ENCODE measurements at regions not wholly inside any gene's neighbourhood (a gene's known extent, or its start where the extent isn't known, plus 50 kb on each side); places are given as distances from the start of the nearest gene placed in this dataset.

DNA sequence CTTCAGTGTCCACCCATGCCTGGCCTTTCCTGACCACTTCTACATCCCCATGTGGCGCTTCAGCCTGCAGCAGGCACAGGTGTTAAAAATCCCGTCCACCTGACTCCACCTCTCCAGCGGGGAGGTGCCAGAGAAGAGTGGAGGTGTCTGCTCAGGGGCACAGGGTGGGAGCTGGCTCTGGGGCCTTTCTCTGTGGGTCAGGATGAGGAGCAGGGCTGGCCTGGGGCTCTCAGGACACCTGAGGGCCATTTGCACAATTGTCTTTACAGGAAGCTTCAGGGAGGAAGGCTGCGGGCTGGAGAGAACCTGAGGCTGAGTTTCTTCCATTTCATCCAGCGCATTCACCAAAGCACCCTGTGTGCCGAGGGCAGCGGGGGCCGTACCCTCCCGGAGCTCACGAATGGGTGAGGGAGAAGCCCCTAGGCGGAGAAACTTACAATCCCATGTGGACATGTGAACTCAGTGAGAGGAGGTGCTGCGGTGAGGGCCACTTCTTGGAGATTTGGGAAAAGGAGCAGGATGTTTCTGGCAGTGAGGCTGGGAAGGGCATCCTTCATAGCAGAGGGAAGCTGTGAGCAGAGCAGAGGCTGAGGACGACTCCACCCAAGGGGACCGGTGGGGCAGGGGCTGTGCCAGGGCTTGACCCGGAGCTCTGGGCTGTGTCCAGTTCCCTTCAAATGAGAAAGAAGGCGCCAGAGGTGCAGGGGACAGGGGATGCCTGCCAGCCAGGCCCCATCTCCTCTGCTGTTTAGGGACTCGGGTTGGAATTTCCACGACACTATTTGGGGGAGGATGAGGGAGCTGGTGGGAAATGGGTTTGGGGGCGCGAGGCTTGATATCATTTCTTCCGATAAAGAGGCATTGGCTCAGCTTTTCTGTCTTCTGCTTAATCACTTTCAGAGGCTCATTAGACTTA, 155.2 kb upstream of the MYCN start:
- Histone ChIP-seq H3K9me3 (no peaks in the 10 kb centered on the region), H3K27ac (no peak overlapping the region), H3K27me3 (peaks cover 32% of the 10 kb centered on the region), H3K36me3 (no peaks in the 10 kb centered on the region), H3K4me3 (no peak overlapping the region), H3K4me1 (no peaks in the 10 kb centered on the region)
- ATAC-seq: no peak
- 80 to 84% methylated on average over 4 to 9 of the region's 21 CpGs for WGBS, 2 donors (ENCODE audit: low coverage in 1 of 2)
- TF ChIP-seq EP300 (IDR thresholded peaks at IDR 0.05): no peak
- TF ChIP-seq, protein P1, sequence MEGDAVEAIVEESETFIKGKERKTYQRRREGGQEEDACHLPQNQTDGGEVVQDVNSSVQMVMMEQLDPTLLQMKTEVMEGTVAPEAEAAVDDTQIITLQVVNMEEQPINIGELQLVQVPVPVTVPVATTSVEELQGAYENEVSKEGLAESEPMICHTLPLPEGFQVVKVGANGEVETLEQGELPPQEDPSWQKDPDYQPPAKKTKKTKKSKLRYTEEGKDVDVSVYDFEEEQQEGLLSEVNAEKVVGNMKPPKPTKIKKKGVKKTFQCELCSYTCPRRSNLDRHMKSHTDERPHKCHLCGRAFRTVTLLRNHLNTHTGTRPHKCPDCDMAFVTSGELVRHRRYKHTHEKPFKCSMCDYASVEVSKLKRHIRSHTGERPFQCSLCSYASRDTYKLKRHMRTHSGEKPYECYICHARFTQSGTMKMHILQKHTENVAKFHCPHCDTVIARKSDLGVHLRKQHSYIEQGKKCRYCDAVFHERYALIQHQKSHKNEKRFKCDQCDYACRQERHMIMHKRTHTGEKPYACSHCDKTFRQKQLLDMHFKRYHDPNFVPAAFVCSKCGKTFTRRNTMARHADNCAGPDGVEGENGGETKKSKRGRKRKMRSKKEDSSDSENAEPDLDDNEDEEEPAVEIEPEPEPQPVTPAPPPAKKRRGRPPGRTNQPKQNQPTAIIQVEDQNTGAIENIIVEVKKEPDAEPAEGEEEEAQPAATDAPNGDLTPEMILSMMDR (IDR thresholded peaks at IDR 0.05): no peak
- no peak for TF ChIP-seq POLR2AphosphoS5 (IDR thresholded peaks at IDR 0.05)

DNA sequence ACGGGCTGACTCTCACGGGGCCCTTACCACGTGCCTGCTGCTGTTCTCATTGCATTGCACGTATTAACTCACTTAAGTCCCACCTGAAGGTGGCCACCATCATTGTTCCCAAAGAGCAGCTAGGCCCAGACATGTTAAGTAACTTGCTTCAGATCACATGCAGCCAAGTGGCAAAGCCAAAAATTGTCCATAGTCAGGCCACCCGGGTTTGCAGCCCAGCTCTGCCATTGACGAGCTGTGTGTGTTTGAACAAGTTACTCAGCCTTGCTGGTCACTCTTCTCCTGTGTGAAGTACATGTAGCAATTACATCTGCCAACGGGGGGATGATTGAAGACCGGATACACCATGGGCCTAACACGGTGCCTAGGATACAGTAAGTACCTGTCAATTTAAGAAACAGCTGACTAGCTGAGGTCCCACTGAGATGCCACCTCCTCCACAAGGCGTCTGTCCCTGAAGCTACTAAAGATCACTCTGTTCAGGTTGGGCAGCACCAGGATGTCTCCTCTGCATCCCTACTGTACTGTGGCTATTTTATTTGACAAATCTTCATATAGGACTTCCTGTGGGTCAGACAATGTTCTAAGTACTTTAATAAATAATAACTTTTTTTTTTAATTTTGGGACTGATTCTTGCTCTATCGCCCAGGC, 154.2 kb upstream of the MYCN start:
- no peaks in the 10 kb centered on the region for H3K4me1 ChIP-seq
- no peak overlapping the region for H3K4me3 ChIP-seq
- 91 to 99% methylated on average over 8 to 9 of the region's 11 CpGs for WGBS, 2 donors (ENCODE audit: low coverage in 1 of 2)
- H3K9me3 ChIP-seq: no peaks in the 10 kb centered on the region
- ATAC-seq: no peak
- no peak overlapping the region for H3K27ac ChIP-seq
- peaks cover 29% of the 10 kb centered on the region for H3K27me3 ChIP-seq
- no peaks in the 10 kb centered on the region for H3K36me3 ChIP-seq
- TF ChIP-seq POLR2A (IDR thresholded peaks at IDR 0.05) (no peak), POLR2AphosphoS5 (IDR thresholded peaks at IDR 0.05) (no peak), EP300 (IDR thresholded peaks at IDR 0.05) (no peak)
- TF ChIP-seq, protein P1 (IDR thresholded peaks at IDR 0.05): no peak

DNA sequence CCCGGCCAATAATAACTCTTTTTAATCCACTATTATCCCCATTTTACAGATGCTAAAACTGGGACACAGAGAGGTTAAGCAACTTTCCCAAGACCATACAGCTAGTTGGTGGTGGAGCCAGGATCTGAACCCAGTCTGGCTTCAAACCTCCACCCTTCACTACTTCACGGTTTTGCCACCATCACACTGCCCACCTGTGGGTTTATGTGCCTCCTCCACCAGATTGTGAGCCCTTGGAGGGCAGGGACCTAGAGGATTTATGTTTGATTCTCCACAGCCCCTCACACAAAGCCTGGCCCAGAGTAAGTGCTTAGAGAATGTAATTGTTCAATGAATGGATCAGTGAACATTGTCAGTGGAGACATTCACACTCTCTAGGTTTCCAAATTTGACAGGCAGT, 153.4 kb upstream of the MYCN start:
- ATAC-seq: no peak
- Histone ChIP-seq H3K36me3 (no peaks in the 10 kb centered on the region), H3K9me3 (no peaks in the 10 kb centered on the region), H3K27me3 (peaks cover 22% of the 10 kb centered on the region), H3K27ac (no peak overlapping the region), H3K4me1 (no peaks in the 10 kb centered on the region), H3K4me3 (no peak overlapping the region)
- 100% methylated on average over 1 to 2 of the region's 2 CpGs for WGBS, 2 donors (ENCODE audit: low coverage in 1 of 2)
- TF ChIP-seq POLR2AphosphoS5 (IDR thresholded peaks at IDR 0.05) (no peak), POLR2A (IDR thresholded peaks at IDR 0.05) (no peak), EP300 (IDR thresholded peaks at IDR 0.05) (no peak)
- TF ChIP-seq, protein P1 (IDR thresholded peaks at IDR 0.05): no peak

DNA sequence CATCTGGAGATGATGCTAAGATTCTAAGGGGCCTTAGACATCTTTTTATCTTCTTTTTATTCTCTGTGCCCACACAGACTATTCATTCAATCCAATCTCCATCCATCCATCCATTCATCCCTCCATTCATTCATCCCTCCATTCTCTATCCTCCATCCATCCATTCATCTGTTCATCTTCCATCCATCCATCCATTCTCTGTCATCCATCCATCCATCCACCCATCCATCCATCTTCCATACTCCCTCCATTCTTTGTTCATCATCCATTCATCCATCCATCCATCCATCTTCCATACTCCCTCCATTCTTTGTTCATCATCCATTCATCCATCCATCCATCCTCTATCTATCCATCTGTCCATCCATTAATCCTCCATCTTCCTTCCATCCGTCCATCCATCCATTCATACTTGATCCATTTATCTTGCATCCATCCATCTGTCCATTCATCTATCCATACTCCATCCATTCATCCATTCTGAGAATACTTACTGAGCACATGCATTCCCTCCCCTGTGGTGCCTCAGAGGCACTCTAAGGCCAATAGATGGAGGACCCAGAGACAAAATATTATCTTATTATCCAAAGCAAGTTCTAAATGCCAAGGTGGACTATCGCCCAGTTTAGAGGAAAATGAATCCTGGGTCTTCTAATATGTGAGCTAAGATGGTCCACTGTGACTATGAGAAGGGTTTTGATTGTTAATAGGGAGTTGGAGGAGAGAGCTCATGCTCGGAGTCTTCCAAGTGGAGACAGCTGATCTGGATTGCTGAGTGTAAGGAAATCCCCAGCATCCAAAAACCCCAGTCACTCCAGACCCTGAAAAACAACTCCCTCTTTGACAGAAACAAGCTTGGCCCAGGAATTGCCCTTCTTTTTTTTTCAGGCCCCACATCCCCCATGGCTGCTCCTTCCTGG, 152.6 kb upstream of the MYCN start:
- WGBS, 2 donors (ENCODE audit: low coverage in 1 of 2): 75 to 97% methylated on average over 2 to 3 of the region's 3 CpGs
- Histone ChIP-seq H3K36me3 (no peaks in the 10 kb centered on the region), H3K27ac (no peak overlapping the region), H3K9me3 (no peaks in the 10 kb centered on the region), H3K4me1 (no peaks in the 10 kb centered on the region), H3K4me3 (no peak overlapping the region), H3K27me3 (peaks cover 17% of the 10 kb centered on the region)
- ATAC-seq: no peak
- no peak for TF ChIP-seq EP300 (IDR thresholded peaks at IDR 0.05)
- TF ChIP-seq, protein P1 (IDR thresholded peaks at IDR 0.05): no peak
- TF ChIP-seq POLR2A (IDR thresholded peaks at IDR 0.05): no peak
- no peak for TF ChIP-seq POLR2AphosphoS5 (IDR thresholded peaks at IDR 0.05)
